Cardiac muscle cell (in vitro differentiated cells and primary cell): ENCODE measurements at regions not wholly inside any gene's neighbourhood (a gene's known extent, or its start where the extent isn't known, plus 50 kb on each side); places are given as distances from the start of the nearest gene placed in this dataset.
A peak's percentile ranks its signal among the peaks of the same experiment; 100 is the strongest.

Experiments used
- DNase-seq, 2 donors: peaks; one replicate each; pipeline versions ENCODE4 v3.0.0 to v3.0.0-alpha.2; 2010 to 2017; ENCODE audit warnings: low read depth in 1 of 2, low spot score in 1 of 2
- H3K27ac ChIP-seq: fragments of 200-600 bp; sonication (generic); 2 replicates; pipeline ENCODE4 v1.5.1; 2016
- H3K27me3 ChIP-seq: fragments of 200-600 bp; sonication (generic); 2 replicates; pipeline ENCODE4 v1.6.0; 2016; ENCODE audit warnings: control low read depth
- H3K36me3 ChIP-seq: fragments of 200-600 bp; sonication (generic); 2 replicates; pipeline ENCODE4 v1.5.1; 2016; ENCODE audit warnings: control low read depth
- H3K4me1 ChIP-seq: fragments of 200-600 bp; sonication (generic); 2 replicates; pipeline ENCODE4 v1.8.1; 2017; ENCODE audit warnings: low read depth, mild to moderate bottlenecking, mixed run types
- H3K4me3 ChIP-seq: fragments of 200-600 bp; sonication (generic); 2 replicates; pipeline ENCODE4 v1.5.1; 2016; ENCODE audit warnings: mild to moderate bottlenecking
- H3K9me3 ChIP-seq: fragments of 200-600 bp; sonication (generic); 2 replicates; pipeline ENCODE4 v1.5.1; 2017; ENCODE audit warnings: low read depth, mild to moderate bottlenecking, control low read depth
- CTCF ChIP-seq: IDR thresholded peaks from 2 replicates; pipeline ENCODE4 v1.5.1; 2012; ENCODE audit warnings: low read depth, mild to moderate bottlenecking, low read length

- DNase-seq = peak in 1 of 2 donors; percentile 15
- no peak overlapping the region for H3K27ac ChIP-seq
These were observed 101.0 kb upstream of the NMNAT3 start for GRCh38 chr3:139778682-139779233.

GRCh38 chr3:139774560-139775302 is 97.0 kb upstream of the NMNAT3 start:
- Histone ChIP-seq H3K36me3 (no peaks in the 10 kb centered on the region), H3K27ac (peak overlapping the region; percentile 56), H3K27me3 (no peaks in the 10 kb centered on the region), H3K9me3 (no peaks in the 10 kb centered on the region), H3K4me1 (peaks cover 16% of the 10 kb centered on the region), H3K4me3 (no peak overlapping the region)
- TF ChIP-seq CTCF = no peak
- peak; percentile 24 to 33 for DNase-seq

More at GRCh38 chr3:139778682-139779233, 101.0 kb upstream of the NMNAT3 start:
- Histone ChIP-seq H3K9me3 (no peaks in the 10 kb centered on the region), H3K4me1 (peaks cover 7% of the 10 kb centered on the region), H3K27me3 (no peaks in the 10 kb centered on the region), H3K36me3 (no peaks in the 10 kb centered on the region), H3K4me3 (no peak overlapping the region)
- TF ChIP-seq CTCF = no peak

- Histone ChIP-seq H3K9me3 (no peaks in the 10 kb centered on the region), H3K4me1 (peaks cover 16% of the 10 kb centered on the region), H3K27ac (no peak overlapping the region), H3K4me3 (no peak overlapping the region), H3K36me3 (no peaks in the 10 kb centered on the region), H3K27me3 (no peaks in the 10 kb centered on the region)
- peak in 1 of 2 donors; percentile 66 for DNase-seq
- TF ChIP-seq CTCF = no peak
These were observed 95.0 kb upstream of the NMNAT3 start for GRCh38 chr3:139772539-139773500.

GRCh38 chr3:139771331-139771730 is 93.6 kb upstream of the NMNAT3 start:
- no peak overlapping the region for H3K27ac ChIP-seq
- TF ChIP-seq CTCF = no peak
- no peaks in the 10 kb centered on the region for H3K27me3 ChIP-seq
- H3K9me3 ChIP-seq = no peaks in the 10 kb centered on the region
- DNase-seq = peak in 1 of 2 donors; percentile 26
- no peak overlapping the region for H3K4me3 ChIP-seq
- H3K36me3 ChIP-seq = no peaks in the 10 kb centered on the region
- H3K4me1 ChIP-seq = peaks cover 16% of the 10 kb centered on the region

DNA sequence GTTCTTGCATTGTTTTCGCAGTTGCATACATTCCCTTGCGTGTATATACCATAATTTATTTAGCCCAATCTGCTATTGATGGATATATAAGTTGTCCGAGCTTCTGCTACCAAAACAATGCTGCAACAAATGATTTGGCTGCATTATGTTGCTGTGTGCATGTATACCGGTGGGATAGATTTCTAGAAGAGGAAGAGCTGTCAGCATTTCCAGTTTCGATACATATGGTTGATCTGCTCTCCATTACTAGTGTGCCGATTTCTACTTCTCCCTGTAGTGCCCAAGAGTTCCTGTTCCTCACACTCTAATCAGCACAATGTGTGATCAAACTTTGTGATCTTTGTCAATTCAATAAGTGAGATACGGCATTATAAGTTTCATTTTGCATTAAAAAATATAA is 92.8 kb upstream of the NMNAT3 start:
- no peak for TF ChIP-seq CTCF
- H3K4me3 ChIP-seq = no peak overlapping the region
- peaks cover 16% of the 10 kb centered on the region for H3K4me1 ChIP-seq
- DNase-seq = no peak
- no peaks in the 10 kb centered on the region for H3K36me3 ChIP-seq
- no peak overlapping the region for H3K27ac ChIP-seq
- H3K9me3 ChIP-seq = no peaks in the 10 kb centered on the region
- H3K27me3 ChIP-seq = no peaks in the 10 kb centered on the region
